ENCODE measurements at regions not wholly inside any gene's neighbourhood (a gene's known extent, or its start where the extent isn't known, plus 50 kb on each side); places are given as distances from the start of the nearest gene placed in this dataset.

GRCh38 chr7:118938845-118939244 is 714.3 kb downstream of the ANKRD7 start:
- TF ChIP-seq, protein P1, sequence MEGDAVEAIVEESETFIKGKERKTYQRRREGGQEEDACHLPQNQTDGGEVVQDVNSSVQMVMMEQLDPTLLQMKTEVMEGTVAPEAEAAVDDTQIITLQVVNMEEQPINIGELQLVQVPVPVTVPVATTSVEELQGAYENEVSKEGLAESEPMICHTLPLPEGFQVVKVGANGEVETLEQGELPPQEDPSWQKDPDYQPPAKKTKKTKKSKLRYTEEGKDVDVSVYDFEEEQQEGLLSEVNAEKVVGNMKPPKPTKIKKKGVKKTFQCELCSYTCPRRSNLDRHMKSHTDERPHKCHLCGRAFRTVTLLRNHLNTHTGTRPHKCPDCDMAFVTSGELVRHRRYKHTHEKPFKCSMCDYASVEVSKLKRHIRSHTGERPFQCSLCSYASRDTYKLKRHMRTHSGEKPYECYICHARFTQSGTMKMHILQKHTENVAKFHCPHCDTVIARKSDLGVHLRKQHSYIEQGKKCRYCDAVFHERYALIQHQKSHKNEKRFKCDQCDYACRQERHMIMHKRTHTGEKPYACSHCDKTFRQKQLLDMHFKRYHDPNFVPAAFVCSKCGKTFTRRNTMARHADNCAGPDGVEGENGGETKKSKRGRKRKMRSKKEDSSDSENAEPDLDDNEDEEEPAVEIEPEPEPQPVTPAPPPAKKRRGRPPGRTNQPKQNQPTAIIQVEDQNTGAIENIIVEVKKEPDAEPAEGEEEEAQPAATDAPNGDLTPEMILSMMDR (IDR thresholded peaks at IDR 0.05; ENCODE audit: low read depth, low read length): no peak
- TF ChIP-seq EZH2phosphoT487 (IDR thresholded peaks at IDR 0.05; ENCODE audit: low read depth): no peak

Data from OCI-LY3 (cell line).